WTC11 (cell line): ENCODE measurements at regions not wholly inside any gene's neighbourhood (a gene's known extent, or its start where the extent isn't known, plus 50 kb on each side); places are given as distances from the start of the nearest gene placed in this dataset.

Experiments
- ATAC-seq: fragments of 200-7000 bp; cut with Tn5 transposase; 2 replicates; pipeline ENCODE4 v1.10.0; 2021; ENCODE audit warnings: mild to moderate bottlenecking, moderate library complexity
- CTCF ChIA-PET: fragments of 300-600 bp; sonication (Branson Sonifier 250); formaldehyde crosslinking; loops from one replicate; lab custom pipeline; 2021; ENCODE audit warnings: antibody characterized with exemption; lab: Charles Lee
- POLR2A ChIA-PET: fragments of 350-600 bp; sonication (Branson Sonifier 250); formaldehyde crosslinking; loops from one replicate; lab custom pipeline; 2021; ENCODE audit warnings: antibody characterized with exemption; lab: Charles Lee
- DNase-seq: peaks from one replicate; pipeline ENCODE4 v3.0.0; 2021; ENCODE audit warnings: low spot score
- H3K27ac Mint-ChIP-seq: 2 replicates; pipeline ENCODE4 v1.8.0; 2021; ENCODE audit warnings: mixed read lengths
- H3K27me3 Mint-ChIP-seq: 2 replicates; pipeline ENCODE4 v1.8.0; 2021; ENCODE audit warnings: low read depth, mild to moderate bottlenecking, moderate library complexity, mixed read lengths
- H3K36me3 Mint-ChIP-seq: 2 replicates; pipeline ENCODE4 v1.8.0; 2021; ENCODE audit warnings: mixed read lengths
- H3K4me1 Mint-ChIP-seq: 2 replicates; pipeline ENCODE4 v1.8.0; 2022; ENCODE audit warnings: mixed read lengths
- H3K4me3 Mint-ChIP-seq: 2 replicates; pipeline ENCODE4 v1.8.0; 2021; ENCODE audit warnings: mild to moderate bottlenecking, moderate library complexity, mixed read lengths
- H3K9me3 Mint-ChIP-seq: 2 replicates; pipeline ENCODE4 v1.8.0; 2021; ENCODE audit warnings: mixed read lengths
- EMX1 ChIP-seq: fragments of 250-450 bp; sonication (Bioruptor Pico); IDR thresholded peaks from 2 replicates; pipeline ENCODE4 v1.8.0; 2021; ENCODE audit warnings: mild to moderate bottlenecking
- FOXJ3 ChIP-seq: sonication (generic); formaldehyde crosslinking; IDR thresholded peaks from 2 replicates; pipeline ENCODE4 v1.9.0; 2021; ENCODE audit warnings: missing genetic modification reagents, mild to moderate bottlenecking, borderline replicate concordance
- GABPB1 ChIP-seq: sonication (generic); formaldehyde crosslinking; IDR thresholded peaks from 2 replicates; pipeline ENCODE4 v1.8.1; 2023; ENCODE audit warnings: mild to moderate bottlenecking, missing genetic modification reagents
- MLX ChIP-seq: sonication (generic); formaldehyde crosslinking; IDR thresholded peaks from 2 replicates; pipeline ENCODE4 v1.8.1; 2023; ENCODE audit warnings: mild to moderate bottlenecking, missing genetic modification reagents, moderate library complexity
- MXD4 ChIP-seq: fragments of 250-450 bp; sonication (Bioruptor Pico); IDR thresholded peaks from 2 replicates; pipeline ENCODE4 v1.8.0; 2021; ENCODE audit warnings: mild to moderate bottlenecking, moderate library complexity, borderline replicate concordance
- NFATC4 ChIP-seq: fragments of 250-450 bp; sonication (Bioruptor Pico); IDR thresholded peaks from 2 replicates; pipeline ENCODE4 v1.9.0; 2021; ENCODE audit warnings: mild to moderate bottlenecking
- PRRX2 ChIP-seq: fragments of 250-450 bp; sonication (Bioruptor Pico); IDR thresholded peaks from 2 replicates; pipeline ENCODE4 v1.8.0; 2021; ENCODE audit warnings: mild to moderate bottlenecking
- SP1 ChIP-seq: sonication (generic); formaldehyde crosslinking; conservative IDR thresholded peaks from 2 replicates; pipeline ENCODE4 v1.8.1; 2022; ENCODE audit warnings: missing genetic modification reagents
- TCF7 ChIP-seq: sonication (generic); formaldehyde crosslinking; IDR thresholded peaks from 2 replicates; pipeline ENCODE4 v1.8.0; 2022; ENCODE audit warnings: mild to moderate bottlenecking, low read depth, missing genetic modification reagents, moderate library complexity
- ZNF121 ChIP-seq: sonication (generic); formaldehyde crosslinking; IDR thresholded peaks from 2 replicates; pipeline ENCODE4 v1.8.0; 2023; ENCODE audit warnings: missing genetic modification reagents
- ZNF263 ChIP-seq: sonication (generic); formaldehyde crosslinking; IDR thresholded peaks from 2 replicates; pipeline ENCODE4 v1.8.1; 2022; ENCODE audit warnings: low read depth, mild to moderate bottlenecking, moderate library complexity, missing genetic modification reagents
- ZNF425 ChIP-seq: fragments of 250-450 bp; sonication (Bioruptor Pico); conservative IDR thresholded peaks from 2 replicates; pipeline ENCODE4 v1.9.0; 2021; ENCODE audit warnings: mild to moderate bottlenecking
- TF ChIP-seq, protein P1 (sequence below): sonication (generic); formaldehyde crosslinking; IDR thresholded peaks from 2 replicates; pipeline ENCODE4 v1.8.1; 2023; ENCODE audit warnings: mild to moderate bottlenecking, moderate library complexity, missing genetic modification reagents
- TF ChIP-seq, protein P2 (sequence below): sonication (generic); formaldehyde crosslinking; IDR thresholded peaks from 2 replicates; pipeline ENCODE4 v1.8.1; 2022; ENCODE audit warnings: mild to moderate bottlenecking, moderate library complexity, missing genetic modification reagents
- TF ChIP-seq, protein P3 (sequence below): sonication (generic); formaldehyde crosslinking; IDR thresholded peaks from 2 replicates; pipeline ENCODE4 v1.8.0; 2023; ENCODE audit warnings: mild to moderate bottlenecking, missing genetic modification reagents
- TF ChIP-seq, protein P4 (sequence below): fragments of 250-450 bp; sonication (Bioruptor Pico); IDR thresholded peaks from 2 replicates; pipeline ENCODE4 v1.9.0; 2021; ENCODE audit warnings: mild to moderate bottlenecking
- TF ChIP-seq, protein P5 (sequence below): sonication (generic); formaldehyde crosslinking; IDR thresholded peaks from 2 replicates; pipeline ENCODE4 v1.8.1; 2023; ENCODE audit warnings: mild to moderate bottlenecking, missing genetic modification reagents, borderline replicate concordance

DNA sequence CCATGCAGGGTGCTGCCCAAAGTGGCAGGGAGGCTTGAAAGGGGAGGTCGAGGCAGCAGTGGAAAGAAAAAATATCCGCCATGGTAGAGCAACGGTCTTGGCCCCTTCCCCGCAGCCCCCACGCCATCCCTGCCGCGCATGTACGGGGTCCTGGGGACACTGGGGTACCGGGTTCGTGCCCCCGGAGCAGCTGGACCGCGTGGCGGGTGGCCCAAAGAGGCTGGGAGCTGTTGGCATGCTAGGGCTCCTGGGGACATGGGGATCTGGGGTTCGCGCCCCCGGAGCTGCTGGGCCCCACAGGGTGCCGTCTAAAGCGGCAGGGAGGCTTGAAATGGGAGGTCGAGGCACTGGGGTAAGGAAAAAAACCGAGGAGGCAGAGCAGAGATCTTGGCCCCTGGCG is 316.5 kb downstream of the ALG10 start (continued):
- TF ChIP-seq, protein P1, sequence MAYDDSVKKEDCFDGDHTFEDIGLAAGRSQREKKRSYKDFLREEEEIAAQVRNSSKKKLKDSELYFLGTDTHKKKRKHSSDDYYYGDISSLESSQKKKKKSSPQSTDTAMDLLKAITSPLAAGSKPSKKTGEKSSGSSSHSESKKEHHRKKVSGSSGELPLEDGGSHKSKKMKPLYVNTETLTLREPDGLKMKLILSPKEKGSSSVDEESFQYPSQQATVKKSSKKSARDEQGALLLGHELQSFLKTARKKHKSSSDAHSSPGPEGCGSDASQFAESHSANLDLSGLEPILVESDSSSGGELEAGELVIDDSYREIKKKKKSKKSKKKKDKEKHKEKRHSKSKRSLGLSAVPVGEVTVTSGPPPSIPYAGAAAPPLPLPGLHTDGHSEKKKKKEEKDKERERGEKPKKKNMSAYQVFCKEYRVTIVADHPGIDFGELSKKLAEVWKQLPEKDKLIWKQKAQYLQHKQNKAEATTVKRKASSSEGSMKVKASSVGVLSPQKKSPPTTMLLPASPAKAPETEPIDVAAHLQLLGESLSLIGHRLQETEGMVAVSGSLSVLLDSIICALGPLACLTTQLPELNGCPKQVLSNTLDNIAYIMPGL (CRISPR knock-in tag), result no peak
- TF ChIP-seq MXD4 (CRISPR knock-in tag) (no peak), ZNF263 (CRISPR knock-in tag) (no peak), NFATC4 (no peak), MLX (CRISPR knock-in tag) (no peak), EMX1 (CRISPR knock-in tag) (no peak), SP1 (no peak)
- TF ChIP-seq, protein P2, sequence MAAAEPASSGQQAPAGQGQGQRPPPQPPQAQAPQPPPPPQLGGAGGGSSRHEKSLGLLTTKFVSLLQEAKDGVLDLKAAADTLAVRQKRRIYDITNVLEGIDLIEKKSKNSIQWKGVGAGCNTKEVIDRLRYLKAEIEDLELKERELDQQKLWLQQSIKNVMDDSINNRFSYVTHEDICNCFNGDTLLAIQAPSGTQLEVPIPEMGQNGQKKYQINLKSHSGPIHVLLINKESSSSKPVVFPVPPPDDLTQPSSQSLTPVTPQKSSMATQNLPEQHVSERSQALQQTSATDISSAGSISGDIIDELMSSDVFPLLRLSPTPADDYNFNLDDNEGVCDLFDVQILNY (CRISPR knock-in tag), result no peak
- TF ChIP-seq, all 79 proteins: peak for 0

GRCh38 chr12:34339922-34340321 is 317.6 kb downstream of the ALG10 start:
- Mint-ChIP-seq H3K27ac (no peak overlapping the region), H3K4me3 (no peak overlapping the region), H3K9me3 (no peaks in the 10 kb centered on the region), H3K36me3 (peaks cover 33% of the 10 kb centered on the region)
- ATAC-seq (no peak), DNase-seq (no peak)
- POLR2A ChIA-PET, result no interaction called here
- TF ChIP-seq, protein P3, sequence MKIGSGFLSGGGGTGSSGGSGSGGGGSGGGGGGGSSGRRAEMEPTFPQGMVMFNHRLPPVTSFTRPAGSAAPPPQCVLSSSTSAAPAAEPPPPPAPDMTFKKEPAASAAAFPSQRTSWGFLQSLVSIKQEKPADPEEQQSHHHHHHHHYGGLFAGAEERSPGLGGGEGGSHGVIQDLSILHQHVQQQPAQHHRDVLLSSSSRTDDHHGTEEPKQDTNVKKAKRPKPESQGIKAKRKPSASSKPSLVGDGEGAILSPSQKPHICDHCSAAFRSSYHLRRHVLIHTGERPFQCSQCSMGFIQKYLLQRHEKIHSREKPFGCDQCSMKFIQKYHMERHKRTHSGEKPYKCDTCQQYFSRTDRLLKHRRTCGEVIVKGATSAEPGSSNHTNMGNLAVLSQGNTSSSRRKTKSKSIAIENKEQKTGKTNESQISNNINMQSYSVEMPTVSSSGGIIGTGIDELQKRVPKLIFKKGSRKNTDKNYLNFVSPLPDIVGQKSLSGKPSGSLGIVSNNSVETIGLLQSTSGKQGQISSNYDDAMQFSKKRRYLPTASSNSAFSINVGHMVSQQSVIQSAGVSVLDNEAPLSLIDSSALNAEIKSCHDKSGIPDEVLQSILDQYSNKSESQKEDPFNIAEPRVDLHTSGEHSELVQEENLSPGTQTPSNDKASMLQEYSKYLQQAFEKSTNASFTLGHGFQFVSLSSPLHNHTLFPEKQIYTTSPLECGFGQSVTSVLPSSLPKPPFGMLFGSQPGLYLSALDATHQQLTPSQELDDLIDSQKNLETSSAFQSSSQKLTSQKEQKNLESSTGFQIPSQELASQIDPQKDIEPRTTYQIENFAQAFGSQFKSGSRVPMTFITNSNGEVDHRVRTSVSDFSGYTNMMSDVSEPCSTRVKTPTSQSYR, result no peak
- TF ChIP-seq GABPB1, result no peak
- TF ChIP-seq, protein P4, sequence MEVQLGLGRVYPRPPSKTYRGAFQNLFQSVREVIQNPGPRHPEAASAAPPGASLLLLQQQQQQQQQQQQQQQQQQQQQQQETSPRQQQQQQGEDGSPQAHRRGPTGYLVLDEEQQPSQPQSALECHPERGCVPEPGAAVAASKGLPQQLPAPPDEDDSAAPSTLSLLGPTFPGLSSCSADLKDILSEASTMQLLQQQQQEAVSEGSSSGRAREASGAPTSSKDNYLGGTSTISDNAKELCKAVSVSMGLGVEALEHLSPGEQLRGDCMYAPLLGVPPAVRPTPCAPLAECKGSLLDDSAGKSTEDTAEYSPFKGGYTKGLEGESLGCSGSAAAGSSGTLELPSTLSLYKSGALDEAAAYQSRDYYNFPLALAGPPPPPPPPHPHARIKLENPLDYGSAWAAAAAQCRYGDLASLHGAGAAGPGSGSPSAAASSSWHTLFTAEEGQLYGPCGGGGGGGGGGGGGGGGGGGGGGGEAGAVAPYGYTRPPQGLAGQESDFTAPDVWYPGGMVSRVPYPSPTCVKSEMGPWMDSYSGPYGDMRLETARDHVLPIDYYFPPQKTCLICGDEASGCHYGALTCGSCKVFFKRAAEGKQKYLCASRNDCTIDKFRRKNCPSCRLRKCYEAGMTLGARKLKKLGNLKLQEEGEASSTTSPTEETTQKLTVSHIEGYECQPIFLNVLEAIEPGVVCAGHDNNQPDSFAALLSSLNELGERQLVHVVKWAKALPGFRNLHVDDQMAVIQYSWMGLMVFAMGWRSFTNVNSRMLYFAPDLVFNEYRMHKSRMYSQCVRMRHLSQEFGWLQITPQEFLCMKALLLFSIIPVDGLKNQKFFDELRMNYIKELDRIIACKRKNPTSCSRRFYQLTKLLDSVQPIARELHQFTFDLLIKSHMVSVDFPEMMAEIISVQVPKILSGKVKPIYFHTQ, result no peak
- TF ChIP-seq FOXJ3 (CRISPR knock-in tag), result no peak
- no peak for TF ChIP-seq ZNF425
- TF ChIP-seq, protein P5, sequence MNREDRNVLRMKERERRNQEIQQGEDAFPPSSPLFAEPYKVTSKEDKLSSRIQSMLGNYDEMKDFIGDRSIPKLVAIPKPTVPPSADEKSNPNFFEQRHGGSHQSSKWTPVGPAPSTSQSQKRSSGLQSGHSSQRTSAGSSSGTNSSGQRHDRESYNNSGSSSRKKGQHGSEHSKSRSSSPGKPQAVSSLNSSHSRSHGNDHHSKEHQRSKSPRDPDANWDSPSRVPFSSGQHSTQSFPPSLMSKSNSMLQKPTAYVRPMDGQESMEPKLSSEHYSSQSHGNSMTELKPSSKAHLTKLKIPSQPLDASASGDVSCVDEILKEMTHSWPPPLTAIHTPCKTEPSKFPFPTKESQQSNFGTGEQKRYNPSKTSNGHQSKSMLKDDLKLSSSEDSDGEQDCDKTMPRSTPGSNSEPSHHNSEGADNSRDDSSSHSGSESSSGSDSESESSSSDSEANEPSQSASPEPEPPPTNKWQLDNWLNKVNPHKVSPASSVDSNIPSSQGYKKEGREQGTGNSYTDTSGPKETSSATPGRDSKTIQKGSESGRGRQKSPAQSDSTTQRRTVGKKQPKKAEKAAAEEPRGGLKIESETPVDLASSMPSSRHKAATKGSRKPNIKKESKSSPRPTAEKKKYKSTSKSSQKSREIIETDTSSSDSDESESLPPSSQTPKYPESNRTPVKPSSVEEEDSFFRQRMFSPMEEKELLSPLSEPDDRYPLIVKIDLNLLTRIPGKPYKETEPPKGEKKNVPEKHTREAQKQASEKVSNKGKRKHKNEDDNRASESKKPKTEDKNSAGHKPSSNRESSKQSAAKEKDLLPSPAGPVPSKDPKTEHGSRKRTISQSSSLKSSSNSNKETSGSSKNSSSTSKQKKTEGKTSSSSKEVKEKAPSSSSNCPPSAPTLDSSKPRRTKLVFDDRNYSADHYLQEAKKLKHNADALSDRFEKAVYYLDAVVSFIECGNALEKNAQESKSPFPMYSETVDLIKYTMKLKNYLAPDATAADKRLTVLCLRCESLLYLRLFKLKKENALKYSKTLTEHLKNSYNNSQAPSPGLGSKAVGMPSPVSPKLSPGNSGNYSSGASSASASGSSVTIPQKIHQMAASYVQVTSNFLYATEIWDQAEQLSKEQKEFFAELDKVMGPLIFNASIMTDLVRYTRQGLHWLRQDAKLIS (CRISPR knock-in tag), result no peak
- TF ChIP-seq ZNF121 (CRISPR knock-in tag), result no peak
- TF ChIP-seq TCF7 (CRISPR knock-in tag), result no peak
- TF ChIP-seq MXD4 (CRISPR knock-in tag), result no peak
- TF ChIP-seq PRRX2, result no peak
- TF ChIP-seq, all 79 proteins: peak for 0
- CTCF ChIA-PET, result no interaction called here
- Mint-ChIP-seq H3K27me3 (peaks cover 3% of the 10 kb centered on the region; the same call in 1 of the 2 replicates), H3K4me1 (no peaks in the 10 kb centered on the region)
